Rectal smooth muscle tissue (tissue), 1 donor: ENCODE measurements at regions not wholly inside any gene's neighbourhood (a gene's known extent, or its start where the extent isn't known, plus 50 kb on each side); places are given as distances from the start of the nearest gene placed in this dataset.

ENCODE experiments used
- H3K27ac ChIP-seq: one replicate; pipeline ENCODE4 v1.7.0; 2013; ENCODE audit warnings: low read depth, low read length, inconsistent platforms
- H3K27me3 ChIP-seq: one replicate; pipeline ENCODE4 v1.7.0; 2013; ENCODE audit warnings: low read length; ENCODE audit not compliant: control insufficient read depth, insufficient read depth
- H3K36me3 ChIP-seq: one replicate; pipeline ENCODE4 v1.7.0; 2013; ENCODE audit warnings: low read length; ENCODE audit not compliant: control insufficient read depth, insufficient read depth
- H3K4me1 ChIP-seq: one replicate; pipeline ENCODE4 v1.7.0; 2013; ENCODE audit warnings: low read length; ENCODE audit not compliant: control insufficient read depth, insufficient read depth
- H3K4me3 ChIP-seq: one replicate; pipeline ENCODE4 v1.7.0; 2013; ENCODE audit warnings: low read length
- H3K9ac ChIP-seq: one replicate; pipeline ENCODE4 v1.7.0; 2013; ENCODE audit warnings: low read length

DNA sequence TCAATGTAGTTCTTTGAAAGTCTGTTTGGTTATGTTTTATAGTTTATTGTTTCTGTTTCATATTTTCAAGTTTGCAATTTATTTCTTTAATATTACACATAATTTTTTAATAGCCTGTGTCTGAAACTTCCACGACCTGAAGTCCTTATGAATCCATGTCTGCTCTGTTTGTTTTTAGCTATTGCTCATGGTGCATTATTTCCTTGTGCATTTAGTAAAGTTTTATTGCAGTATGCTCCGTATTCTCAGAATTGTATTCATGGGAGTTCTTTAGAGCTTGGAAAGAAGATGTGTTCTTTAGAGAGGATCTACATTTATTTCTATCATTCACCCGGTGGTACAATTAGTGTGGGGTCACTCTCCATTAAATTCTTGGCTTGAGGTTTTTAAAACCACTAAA lies 133.2 kb upstream of the NFIB start:
- Histone ChIP-seq H3K36me3 (no peaks in the 10 kb centered on the region), H3K9ac (no peak overlapping the region), H3K4me1 (no peaks in the 10 kb centered on the region), H3K4me3 (no peak overlapping the region), H3K27ac (no peak overlapping the region), H3K27me3 (no peaks in the 10 kb centered on the region)

GRCh38 chr9:14445946-14446345 lies 132.0 kb upstream of the NFIB start:
- Histone ChIP-seq H3K4me1 (no peaks in the 10 kb centered on the region), H3K27me3 (no peaks in the 10 kb centered on the region), H3K36me3 (no peaks in the 10 kb centered on the region), H3K4me3 (no peak overlapping the region), H3K9ac (no peak overlapping the region), H3K27ac (no peak overlapping the region)

DNA sequence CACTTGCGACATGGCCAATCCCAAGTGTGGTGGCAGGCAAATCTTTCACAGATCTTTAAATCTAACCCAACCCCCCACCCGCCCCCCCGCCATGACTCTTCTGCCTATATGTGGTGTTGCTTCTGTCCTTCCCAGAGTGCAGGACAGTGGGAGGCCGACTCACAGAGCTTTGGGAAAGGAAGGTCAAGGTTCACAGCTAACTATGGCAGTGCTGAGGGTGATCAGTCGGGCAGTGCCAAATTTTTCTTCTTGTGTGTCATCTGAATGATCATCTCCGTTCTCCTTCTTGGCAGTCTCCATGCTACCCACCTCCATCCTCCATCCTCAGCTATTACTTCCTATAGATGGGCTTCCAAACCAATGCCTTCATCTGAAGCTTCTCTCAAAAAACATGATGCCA lies 129.0 kb upstream of the NFIB start:
- H3K27me3 ChIP-seq = no peaks in the 10 kb centered on the region
- H3K4me3 ChIP-seq = no peak overlapping the region
- no peaks in the 10 kb centered on the region for H3K4me1 ChIP-seq

DNA sequence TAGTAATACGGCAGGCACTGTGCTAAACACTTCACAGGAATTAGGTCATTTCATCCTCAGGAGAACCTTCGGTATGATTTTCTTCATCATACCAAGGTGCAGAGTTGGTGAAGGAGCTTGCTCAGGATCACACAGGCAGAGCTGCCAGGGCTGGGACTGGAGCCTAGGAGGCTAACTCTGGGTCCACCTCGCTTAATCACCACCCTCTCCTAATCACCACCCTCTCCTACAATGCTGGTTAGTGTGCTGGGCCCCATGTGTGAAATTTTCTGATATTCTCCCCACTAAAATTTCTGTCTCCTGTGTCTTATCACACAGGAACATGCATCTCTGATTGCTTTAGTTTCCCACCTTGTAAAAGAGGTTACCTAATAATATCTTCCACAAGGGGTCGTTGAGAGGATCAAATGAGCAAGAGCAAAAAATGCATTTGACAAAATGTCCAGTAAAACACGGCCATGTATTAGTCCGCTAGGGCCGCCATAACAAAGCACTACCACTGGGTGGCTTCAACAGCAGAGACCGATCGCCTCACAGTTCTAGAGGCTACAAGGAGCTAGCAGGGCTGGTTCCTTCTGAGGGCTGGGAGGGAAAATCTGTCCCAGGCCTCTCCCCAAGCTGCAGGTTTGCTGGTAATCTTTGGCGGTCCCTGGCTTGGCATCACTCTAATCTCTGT lies 128.2 kb upstream of the NFIB start:
- Histone ChIP-seq H3K27ac (no peak overlapping the region), H3K4me1 (no peaks in the 10 kb centered on the region), H3K9ac (no peak overlapping the region), H3K27me3 (no peaks in the 10 kb centered on the region), H3K4me3 (no peak overlapping the region), H3K36me3 (no peaks in the 10 kb centered on the region)

More for the DNA sequence above, 129.0 kb upstream of the NFIB start:
- H3K27ac ChIP-seq = no peak overlapping the region
- H3K36me3 ChIP-seq = no peaks in the 10 kb centered on the region
- no peak overlapping the region for H3K9ac ChIP-seq

DNA sequence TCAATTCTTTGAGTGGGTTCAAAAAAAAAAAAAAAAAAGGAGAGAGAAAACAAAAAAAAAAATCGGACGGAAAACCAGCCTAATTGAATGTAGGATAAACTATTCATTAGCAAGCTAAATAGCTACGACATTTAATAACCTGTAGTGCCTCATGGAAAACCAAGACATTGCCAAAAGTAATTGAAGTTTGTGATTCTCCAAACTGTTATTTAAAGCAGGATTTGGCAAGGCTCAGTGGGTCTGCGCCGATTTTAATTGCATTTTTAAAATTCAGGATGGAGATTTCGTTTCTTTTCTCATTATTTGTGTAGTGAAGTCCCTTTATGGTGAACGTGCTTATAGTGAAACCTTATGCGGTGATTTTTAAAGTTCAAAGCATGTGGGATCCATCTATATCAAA lies 127.2 kb upstream of the NFIB start:
- H3K9ac ChIP-seq = no peak overlapping the region
- H3K27ac ChIP-seq = no peak overlapping the region
- H3K36me3 ChIP-seq = no peaks in the 10 kb centered on the region
- no peak overlapping the region for H3K4me3 ChIP-seq
- no peaks in the 10 kb centered on the region for H3K27me3 ChIP-seq
- no peaks in the 10 kb centered on the region for H3K4me1 ChIP-seq

GRCh38 chr9:14440062-14440461 lies 126.1 kb upstream of the NFIB start:
- Histone ChIP-seq H3K27me3 (no peaks in the 10 kb centered on the region), H3K4me3 (no peak overlapping the region), H3K36me3 (no peaks in the 10 kb centered on the region), H3K9ac (no peak overlapping the region), H3K4me1 (no peaks in the 10 kb centered on the region), H3K27ac (no peak overlapping the region)

- no peaks in the 10 kb centered on the region for H3K36me3 ChIP-seq
- no peaks in the 10 kb centered on the region for H3K4me1 ChIP-seq
- no peak overlapping the region for H3K27ac ChIP-seq
- no peak overlapping the region for H3K4me3 ChIP-seq
- H3K27me3 ChIP-seq = no peaks in the 10 kb centered on the region
- no peak overlapping the region for H3K9ac ChIP-seq
Observed at GRCh38 chr9:14439555-14439954, 125.6 kb upstream of the NFIB start.

GRCh38 chr9:14438232-14439021 lies 124.5 kb upstream of the NFIB start:
- peaks cover 3% of the 10 kb centered on the region for H3K4me1 ChIP-seq
- H3K27ac ChIP-seq = no peak overlapping the region
- H3K27me3 ChIP-seq = no peaks in the 10 kb centered on the region
- H3K36me3 ChIP-seq = no peaks in the 10 kb centered on the region
- no peak overlapping the region for H3K4me3 ChIP-seq
- H3K9ac ChIP-seq = no peak overlapping the region

GRCh38 chr9:14437354-14438231 lies 123.7 kb upstream of the NFIB start:
- Histone ChIP-seq H3K27me3 (no peaks in the 10 kb centered on the region), H3K36me3 (no peaks in the 10 kb centered on the region), H3K4me1 (peaks cover 8% of the 10 kb centered on the region), H3K9ac (no peak overlapping the region), H3K27ac (no peak overlapping the region), H3K4me3 (no peak overlapping the region)

GRCh38 chr9:14435871-14436270 lies 121.9 kb upstream of the NFIB start:
- Histone ChIP-seq H3K27ac (no peak overlapping the region), H3K4me3 (no peak overlapping the region), H3K27me3 (no peaks in the 10 kb centered on the region)

DNA sequence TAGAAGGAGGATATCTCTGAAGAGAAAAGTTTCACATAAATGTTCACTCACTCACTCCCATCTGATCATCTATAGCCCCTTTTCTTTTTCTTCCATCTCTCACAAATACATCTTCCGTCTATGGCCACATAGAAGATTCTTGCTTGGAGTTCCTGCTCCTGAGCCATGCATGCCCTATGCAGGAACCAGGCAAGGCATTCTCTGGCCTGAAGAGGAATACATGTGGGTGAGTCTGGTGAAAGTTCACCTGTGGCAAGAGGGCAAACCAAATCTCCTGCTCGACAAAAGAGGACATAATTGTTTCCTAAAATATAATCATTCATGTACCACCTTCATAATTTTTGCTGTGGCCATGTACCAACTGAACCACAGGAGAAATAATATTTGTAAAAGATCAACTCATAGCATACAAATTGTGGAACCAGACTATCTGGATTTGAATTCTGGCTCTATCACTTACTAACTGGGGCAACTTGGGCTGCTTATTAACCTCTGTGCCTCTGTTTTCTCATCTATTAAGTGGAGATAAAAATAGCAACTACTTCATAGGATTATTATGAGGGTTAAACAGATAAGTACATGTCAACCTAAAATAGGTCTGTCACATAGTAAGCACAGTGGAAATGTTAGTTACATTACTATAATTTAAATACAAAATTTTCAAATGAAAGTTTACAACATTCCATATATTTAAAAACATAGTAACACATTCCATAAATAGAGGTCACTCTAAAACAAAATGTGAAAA lies 121.2 kb upstream of the NFIB start:
- no peaks in the 10 kb centered on the region for H3K27me3 ChIP-seq
- no peak overlapping the region for H3K4me3 ChIP-seq
- H3K9ac ChIP-seq = no peak overlapping the region
- H3K4me1 ChIP-seq = peaks cover 8% of the 10 kb centered on the region
- H3K36me3 ChIP-seq = no peaks in the 10 kb centered on the region
- H3K27ac ChIP-seq = no peak overlapping the region

More at GRCh38 chr9:14435871-14436270, 121.9 kb upstream of the NFIB start:
- Histone ChIP-seq H3K9ac (no peak overlapping the region), H3K4me1 (peaks cover 8% of the 10 kb centered on the region), H3K36me3 (no peaks in the 10 kb centered on the region)

DNA sequence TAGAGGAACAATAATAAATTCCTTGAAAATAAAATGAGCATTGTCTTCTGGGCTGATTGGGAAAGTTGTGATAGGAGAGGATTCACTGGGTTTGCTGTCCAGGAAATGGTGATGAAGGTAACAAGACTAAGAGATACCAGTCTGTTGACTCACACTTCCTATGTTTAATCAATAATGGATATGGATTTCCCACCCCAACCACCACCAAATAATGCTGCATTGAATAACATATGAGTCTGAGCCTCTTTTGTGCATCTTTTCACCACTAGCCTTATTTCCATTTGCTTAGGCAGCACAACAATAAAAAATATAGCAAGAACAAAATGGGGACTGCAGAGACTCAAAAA lies 120.2 kb upstream of the NFIB start:
- no peak overlapping the region for H3K27ac ChIP-seq

More for the DNA sequence above, 120.2 kb upstream of the NFIB start:
- Histone ChIP-seq H3K4me3 (no peak overlapping the region), H3K4me1 (peaks cover 8% of the 10 kb centered on the region), H3K9ac (no peak overlapping the region), H3K27me3 (no peaks in the 10 kb centered on the region), H3K36me3 (no peaks in the 10 kb centered on the region)
